NCI-H524 treated with DMSO at 0.1 percent for 48 hours (cell line): ENCODE measurements at regions not wholly inside any gene's neighbourhood (a gene's known extent, or its start where the extent isn't known, plus 50 kb on each side); places are given as distances from the start of the nearest gene placed in this dataset.

Experiments
- DNase-seq: peaks from one replicate; lab custom pipeline; 2025; lab: John Stamatoyannopoulos, UW

- DNase-seq, result no peak
Measured at GRCh38 chr5:56513141-56513540, 280.0 kb upstream of the ANKRD55 start.

GRCh38 chr5:56512313-56512996 is 279.3 kb upstream of the ANKRD55 start:
- no peak for DNase-seq

DNA sequence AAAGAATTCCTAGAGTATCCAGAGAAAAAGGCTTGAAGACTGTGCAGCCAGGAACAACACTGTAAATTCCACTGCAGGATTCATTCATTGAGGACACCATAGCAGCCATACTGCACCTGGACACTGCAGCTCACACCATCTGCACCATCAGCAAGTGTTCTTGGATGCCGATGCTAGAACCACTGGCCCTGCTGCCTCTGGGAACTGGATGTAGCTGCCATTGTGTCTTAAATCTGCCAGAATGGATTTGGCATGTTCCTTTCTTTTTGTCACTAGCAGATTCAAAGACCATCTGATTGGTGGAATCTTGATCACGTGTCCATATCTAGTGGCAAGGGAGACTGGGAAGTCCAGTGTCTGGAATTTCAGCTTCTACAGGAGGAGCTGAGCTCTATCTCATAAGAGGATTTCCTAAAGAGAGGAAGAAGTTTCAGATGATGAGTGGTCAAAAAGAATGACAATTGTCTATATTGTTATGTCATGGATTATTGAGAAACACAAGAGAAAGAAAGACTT is 278.3 kb upstream of the ANKRD55 start:
- DNase-seq, result no peak

GRCh38 chr5:56508249-56508648 is 275.1 kb upstream of the ANKRD55 start:
- DNase-seq, result no peak

- DNase-seq, result peak; percentile 56
Measured at GRCh38 chr5:56507351-56507930, 274.3 kb upstream of the ANKRD55 start.

DNA sequence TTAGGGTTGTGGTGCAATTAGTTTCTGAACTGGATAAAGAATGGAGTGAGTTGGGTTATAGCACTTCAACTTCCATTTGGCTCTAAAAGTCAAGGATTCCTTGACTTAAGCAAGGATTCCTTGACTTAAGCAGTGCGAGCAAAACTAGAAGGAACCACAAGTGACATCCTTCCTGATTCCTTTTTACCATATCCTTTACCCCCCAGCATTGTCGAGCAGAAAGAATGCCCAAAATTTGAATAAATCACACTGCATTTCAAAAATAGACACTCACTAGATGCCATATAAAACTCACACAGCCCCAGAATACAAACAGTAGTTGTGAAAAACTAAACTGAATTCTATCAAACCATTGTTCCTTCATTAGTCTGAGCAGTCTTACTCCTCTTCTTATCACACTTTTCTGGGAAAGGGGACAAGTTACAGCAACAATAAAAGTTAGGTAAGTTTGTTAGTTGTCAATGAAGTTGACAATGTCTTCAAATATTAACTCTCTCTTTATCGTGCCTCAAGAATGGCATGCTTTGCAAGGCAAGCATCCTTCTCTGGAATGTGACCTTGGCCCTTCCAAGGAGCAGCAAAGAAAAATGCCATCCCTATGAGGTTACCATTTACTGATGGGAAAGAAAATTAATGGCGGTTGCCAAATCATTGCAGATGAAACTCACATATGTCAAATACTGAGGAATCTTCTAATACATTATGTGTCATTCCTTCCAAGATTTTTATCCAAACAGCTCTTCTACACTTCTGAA is 273.3 kb upstream of the ANKRD55 start:
- no peak for DNase-seq

DNA sequence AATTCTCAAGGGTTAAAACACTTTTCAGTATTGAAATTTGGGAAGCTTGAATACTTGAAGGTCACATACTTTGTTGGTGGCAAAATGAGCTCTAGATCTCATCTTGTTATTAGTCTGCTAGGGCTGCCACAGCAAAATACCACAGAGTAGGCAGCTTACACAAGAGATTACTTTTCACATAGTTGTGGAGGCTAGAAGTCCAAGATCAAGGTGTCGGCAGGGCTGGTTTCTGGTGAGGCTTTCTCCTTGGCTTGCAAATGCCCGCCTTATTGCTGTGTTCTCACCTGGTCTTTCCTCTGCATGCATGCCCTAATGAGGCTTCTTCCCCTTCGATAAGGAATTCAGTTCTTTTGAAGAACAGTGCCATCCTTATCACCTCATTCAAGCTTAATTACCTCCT is 270.8 kb upstream of the ANKRD55 start:
- no peak for DNase-seq

DNA sequence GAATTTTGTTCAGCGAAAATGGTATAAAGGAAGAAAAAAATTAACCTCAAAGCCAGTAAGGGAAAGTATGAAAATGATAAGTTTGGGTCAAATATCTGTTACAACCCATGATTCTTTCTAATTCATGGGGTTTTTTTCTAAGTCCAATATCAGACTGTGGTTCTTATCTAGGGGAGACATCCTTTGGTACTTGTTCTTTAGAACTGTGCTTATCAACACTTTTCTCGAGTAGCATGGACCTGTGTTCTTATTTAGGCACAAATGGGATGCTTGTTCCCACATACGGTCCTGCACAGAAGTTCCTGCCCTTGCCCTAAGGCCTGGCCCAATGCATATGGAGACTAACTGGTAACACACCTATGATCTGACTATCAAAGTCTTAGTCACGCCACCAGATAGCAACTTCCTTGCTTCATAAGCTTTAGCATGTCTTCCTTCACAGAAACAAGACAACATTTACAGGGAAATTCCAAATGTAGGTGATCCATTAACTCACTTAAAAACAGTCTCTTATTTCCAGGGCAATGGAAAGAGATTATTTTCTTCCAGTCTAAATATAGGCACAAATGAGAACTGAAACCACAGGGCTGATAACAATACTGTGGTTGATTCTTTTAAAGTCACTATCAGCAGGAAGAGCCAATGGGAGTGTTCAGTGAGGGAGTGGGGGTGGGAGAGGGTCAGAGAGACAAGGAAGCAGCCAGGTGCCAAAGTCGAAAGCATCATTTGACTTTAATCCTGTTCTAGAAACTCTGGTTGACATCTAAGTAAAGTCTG is 268.8 kb upstream of the ANKRD55 start:
- no peak for DNase-seq

- no peak for DNase-seq
Measured at GRCh38 chr5:56499901-56500300, 266.8 kb upstream of the ANKRD55 start.

DNA sequence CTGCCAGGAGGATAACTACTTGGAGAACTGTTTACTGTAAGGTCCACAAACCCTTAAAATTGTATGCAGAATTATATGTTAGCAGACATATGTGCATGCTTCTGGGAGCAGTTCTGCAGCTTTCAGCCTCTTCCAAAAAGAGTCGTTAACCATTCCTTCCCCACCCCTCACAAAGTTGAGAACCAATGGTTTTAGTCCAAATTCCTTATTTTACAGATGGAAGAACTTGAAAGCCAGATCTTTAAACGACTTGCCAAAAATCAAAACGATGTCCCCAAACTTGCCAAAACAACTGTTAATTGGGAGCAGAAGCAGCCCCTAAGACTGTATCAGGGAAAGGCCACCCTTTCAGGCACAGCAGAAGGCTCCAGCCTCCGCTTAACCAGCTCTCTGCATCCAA is 266.4 kb upstream of the ANKRD55 start:
- no peak for DNase-seq

GRCh38 chr5:56498759-56499395 is 265.7 kb upstream of the ANKRD55 start:
- no peak for DNase-seq

GRCh38 chr5:56496581-56497063 is 263.5 kb upstream of the ANKRD55 start:
- DNase-seq, result no peak

DNA sequence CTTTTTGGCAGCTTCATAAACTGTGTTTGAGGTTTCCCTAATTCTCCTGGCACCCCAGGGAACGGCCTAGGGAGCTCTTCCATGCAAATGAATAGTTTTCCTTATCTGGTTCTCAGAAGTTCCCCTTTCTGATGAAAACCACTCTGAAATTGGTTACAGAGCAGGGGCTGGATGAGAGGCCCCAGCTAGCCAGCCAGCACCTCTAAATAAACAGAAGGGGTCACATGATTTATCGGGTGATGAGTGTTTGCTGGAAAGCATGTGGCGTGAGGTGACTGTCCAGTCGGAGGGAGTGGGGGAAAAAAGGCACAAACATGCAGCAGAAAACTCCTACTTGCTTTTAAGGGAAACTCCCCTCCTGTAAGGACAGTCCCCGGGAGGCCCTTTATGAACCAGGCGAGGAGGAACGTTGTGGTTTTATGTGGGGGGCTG is 261.2 kb upstream of the ANKRD55 start:
- no peak for DNase-seq

DNA sequence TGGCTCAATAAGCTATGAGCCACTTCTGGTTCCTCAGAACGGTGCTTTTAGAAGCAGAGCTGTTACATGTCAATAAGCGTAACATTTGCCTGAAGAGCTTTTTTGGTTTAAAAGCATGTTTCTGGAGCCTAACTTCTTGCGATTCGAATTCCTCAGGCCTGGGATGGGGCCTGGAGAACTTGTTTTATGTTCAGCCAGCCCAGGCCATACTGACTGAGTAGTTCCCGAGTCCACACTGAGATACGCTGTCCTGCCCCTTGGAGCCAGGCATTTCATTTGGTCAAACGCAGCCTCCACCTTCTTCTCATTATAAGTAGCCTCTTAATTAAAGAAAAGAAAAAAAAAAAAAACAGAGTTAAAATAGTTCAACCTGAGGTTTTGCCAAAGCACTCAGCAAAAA is 260.6 kb upstream of the ANKRD55 start:
- DNase-seq, result no peak

DNA sequence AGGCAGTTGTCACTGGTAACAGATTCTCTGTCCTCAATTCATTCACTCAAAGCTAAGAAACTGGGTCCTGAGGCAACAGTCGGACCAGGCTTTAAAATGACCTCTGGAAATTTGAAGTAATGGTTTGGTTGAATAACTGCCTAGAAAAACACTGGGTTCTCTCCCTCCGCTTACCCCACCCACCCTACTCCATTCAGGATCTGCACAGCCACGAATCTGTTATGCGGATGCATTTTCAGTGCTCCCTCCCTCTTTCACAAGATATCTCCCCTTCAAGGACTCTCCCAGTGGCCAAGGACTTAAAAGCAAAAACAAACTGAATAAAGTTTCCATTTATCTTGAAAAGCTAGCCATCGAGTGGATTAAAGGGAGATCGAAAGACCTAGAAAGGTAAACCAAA is 260.2 kb upstream of the ANKRD55 start:
- no peak for DNase-seq

DNA sequence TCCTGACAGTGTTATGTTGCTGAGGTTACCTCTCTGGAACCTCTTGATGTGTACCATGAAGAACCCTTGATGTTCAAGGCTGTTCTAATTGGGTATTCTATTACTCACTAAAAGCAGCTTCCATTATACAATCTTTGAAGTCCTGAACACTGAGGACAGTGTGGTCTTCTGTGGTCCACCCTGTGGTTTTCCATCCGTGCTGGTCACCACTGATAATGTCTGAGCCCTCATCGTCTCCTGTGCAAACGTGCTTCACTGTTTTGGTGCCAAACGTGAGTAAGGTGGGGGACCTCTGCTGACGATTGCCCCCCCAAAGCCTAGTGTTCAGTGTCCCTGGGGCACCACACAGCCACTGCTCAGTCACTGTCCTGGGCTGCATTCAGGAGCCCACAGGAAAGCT is 259.7 kb upstream of the ANKRD55 start:
- DNase-seq, result no peak

GRCh38 chr5:56490971-56491468 is 257.9 kb upstream of the ANKRD55 start:
- no peak for DNase-seq

DNA sequence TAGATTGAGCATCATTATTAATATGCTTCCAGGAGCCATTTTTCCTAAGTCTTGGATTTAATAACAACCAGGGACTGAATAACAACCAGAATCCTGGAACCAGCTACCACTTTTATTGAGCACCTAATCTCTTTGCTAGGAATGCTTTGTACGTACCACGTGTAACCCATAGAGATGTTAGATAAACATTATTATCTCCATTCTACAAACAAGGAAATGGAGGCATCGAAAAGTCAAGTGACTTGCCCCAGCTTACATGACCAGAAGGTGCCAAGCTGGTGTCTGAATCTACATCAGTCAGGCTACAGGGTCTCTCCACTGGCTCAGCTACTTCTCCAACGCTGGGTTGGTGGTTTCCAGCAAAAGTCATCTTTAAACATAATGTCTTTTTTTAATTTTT is 256.1 kb upstream of the ANKRD55 start:
- no peak for DNase-seq

DNA sequence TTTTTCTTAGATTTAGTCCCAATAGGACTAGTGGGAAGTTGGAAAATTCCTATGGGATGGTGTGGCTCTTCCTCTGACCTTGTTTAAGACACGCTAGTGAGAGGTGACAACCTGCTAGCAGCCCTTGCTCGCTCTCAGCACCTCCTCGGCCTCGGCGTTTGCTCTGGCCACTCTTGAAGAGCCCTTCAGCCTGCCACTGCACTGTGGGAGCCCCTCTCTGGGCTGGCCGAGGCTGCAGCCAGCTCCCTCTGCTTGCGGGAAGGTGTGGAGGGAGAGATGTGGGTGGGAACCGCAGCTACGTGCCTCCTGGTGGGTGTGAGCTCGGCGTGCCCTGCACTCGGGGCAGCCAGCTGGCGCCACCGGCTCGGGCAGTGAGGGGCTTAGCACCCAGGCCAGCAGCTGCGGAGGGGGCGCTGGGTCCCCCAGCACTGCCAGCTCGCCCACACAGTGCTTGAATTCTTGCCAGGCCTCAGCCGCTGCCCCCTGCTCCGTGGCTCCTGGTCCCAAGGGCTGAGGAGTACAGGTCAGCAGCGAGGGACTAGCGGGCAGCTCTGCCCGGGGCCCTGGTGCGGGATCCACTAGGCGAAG is 254.5 kb upstream of the ANKRD55 start:
- no peak for DNase-seq

GRCh38 chr5:56482363-56482762 is 249.2 kb upstream of the ANKRD55 start:
- DNase-seq, result no peak
